Chondrocyte (in vitro differentiated cells): ENCODE measurements at regions not wholly inside any gene's neighbourhood (a gene's known extent, or its start where the extent isn't known, plus 50 kb on each side); places are given as distances from the start of the nearest gene placed in this dataset.

Source experiments
- DNase-seq: peaks from one replicate; pipeline ENCODE4 v3.0.0; 2021; ENCODE audit warnings: mixed read lengths, low spot score
- H3K27ac Mint-ChIP-seq: one replicate; pipeline ENCODE4 v1.8.0; 2021; ENCODE audit warnings: mild to moderate bottlenecking, moderate library complexity, mixed read lengths; ENCODE audit not compliant: unreplicated experiment
- H3K27me3 Mint-ChIP-seq: 2 replicates; pipeline ENCODE4 v1.8.0; 2021; ENCODE audit warnings: low read depth, mixed read lengths
- H3K36me3 Mint-ChIP-seq: 2 replicates; pipeline ENCODE4 v1.8.0; 2021; ENCODE audit warnings: low read depth, mixed read lengths
- H3K4me1 Mint-ChIP-seq: 2 replicates; pipeline ENCODE4 v1.8.0; 2021; ENCODE audit warnings: low read depth, mild to moderate bottlenecking, mixed read lengths
- H3K4me3 Mint-ChIP-seq: one replicate; pipeline ENCODE4 v1.8.0; 2021; ENCODE audit warnings: mild to moderate bottlenecking, moderate library complexity, mixed read lengths; ENCODE audit not compliant: unreplicated experiment
- H3K9me3 Mint-ChIP-seq: 2 replicates; pipeline ENCODE4 v1.8.0; 2021; ENCODE audit warnings: low read depth, mixed read lengths
- TF ChIP-seq, protein P1 (sequence below): fragments of 200-600 bp; sonication (generic); IDR thresholded peaks from 2 replicates; pipeline ENCODE4 v1.5.0; 2021; ENCODE audit warnings: antibody characterized with exemption, mild to moderate bottlenecking, moderate library complexity

DNA sequence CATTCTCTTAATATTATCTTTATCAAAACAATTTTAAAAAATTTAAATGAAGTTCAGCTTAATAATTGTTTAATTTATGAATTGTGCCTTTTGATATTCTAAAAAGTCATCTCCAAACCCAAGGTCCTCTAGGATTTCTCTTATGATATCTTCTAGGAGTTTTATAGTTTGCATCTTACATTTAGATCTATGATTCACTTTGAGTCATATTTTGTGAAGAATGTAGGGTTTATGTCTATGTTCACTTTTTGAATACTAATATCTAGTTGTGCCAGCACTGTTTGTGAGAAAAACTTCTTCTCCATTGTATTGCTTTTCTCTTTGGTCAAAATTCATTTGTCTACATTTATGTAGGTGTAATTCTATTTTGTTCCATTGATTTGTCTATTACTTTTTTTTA is 1068.4 kb upstream of the SPRY2 start:
- no peak overlapping the region for H3K4me3 Mint-ChIP-seq

DNA sequence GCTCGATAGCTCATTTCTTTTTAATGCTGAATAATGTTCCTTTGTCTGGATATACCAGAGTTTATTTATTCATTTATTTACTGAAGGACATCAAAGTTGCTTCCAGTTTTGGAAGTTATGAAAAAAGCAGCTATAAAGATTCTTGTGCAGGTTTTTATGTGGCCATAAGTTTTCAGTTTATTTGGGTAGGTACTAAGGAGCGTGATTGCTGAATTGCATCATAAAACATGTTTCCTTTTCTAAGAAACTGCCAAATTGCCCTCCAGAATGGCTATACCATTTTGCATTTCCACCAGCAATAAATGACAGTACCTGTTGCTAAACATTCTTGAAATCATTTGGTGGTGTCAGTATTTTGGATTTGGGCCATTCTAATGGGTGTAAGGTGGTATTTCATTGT is 1067.7 kb upstream of the SPRY2 start:
- Mint-ChIP-seq H3K4me3 (no peak overlapping the region), H3K27ac (no peak overlapping the region), H3K9me3 (no peaks in the 10 kb centered on the region), H3K36me3 (no peaks in the 10 kb centered on the region), H3K27me3 (peaks cover 5% of the 10 kb centered on the region), H3K4me1 (no peaks in the 10 kb centered on the region)
- TF ChIP-seq, protein P1, sequence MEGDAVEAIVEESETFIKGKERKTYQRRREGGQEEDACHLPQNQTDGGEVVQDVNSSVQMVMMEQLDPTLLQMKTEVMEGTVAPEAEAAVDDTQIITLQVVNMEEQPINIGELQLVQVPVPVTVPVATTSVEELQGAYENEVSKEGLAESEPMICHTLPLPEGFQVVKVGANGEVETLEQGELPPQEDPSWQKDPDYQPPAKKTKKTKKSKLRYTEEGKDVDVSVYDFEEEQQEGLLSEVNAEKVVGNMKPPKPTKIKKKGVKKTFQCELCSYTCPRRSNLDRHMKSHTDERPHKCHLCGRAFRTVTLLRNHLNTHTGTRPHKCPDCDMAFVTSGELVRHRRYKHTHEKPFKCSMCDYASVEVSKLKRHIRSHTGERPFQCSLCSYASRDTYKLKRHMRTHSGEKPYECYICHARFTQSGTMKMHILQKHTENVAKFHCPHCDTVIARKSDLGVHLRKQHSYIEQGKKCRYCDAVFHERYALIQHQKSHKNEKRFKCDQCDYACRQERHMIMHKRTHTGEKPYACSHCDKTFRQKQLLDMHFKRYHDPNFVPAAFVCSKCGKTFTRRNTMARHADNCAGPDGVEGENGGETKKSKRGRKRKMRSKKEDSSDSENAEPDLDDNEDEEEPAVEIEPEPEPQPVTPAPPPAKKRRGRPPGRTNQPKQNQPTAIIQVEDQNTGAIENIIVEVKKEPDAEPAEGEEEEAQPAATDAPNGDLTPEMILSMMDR, result no peak
- DNase-seq, result no peak

More for the DNA sequence above, 1068.4 kb upstream of the SPRY2 start:
- Mint-ChIP-seq H3K27me3 (peaks cover 5% of the 10 kb centered on the region), H3K9me3 (no peaks in the 10 kb centered on the region), H3K36me3 (no peaks in the 10 kb centered on the region), H3K27ac (no peak overlapping the region), H3K4me1 (no peaks in the 10 kb centered on the region)
- TF ChIP-seq, protein P1, result no peak
- no peak for DNase-seq

DNA sequence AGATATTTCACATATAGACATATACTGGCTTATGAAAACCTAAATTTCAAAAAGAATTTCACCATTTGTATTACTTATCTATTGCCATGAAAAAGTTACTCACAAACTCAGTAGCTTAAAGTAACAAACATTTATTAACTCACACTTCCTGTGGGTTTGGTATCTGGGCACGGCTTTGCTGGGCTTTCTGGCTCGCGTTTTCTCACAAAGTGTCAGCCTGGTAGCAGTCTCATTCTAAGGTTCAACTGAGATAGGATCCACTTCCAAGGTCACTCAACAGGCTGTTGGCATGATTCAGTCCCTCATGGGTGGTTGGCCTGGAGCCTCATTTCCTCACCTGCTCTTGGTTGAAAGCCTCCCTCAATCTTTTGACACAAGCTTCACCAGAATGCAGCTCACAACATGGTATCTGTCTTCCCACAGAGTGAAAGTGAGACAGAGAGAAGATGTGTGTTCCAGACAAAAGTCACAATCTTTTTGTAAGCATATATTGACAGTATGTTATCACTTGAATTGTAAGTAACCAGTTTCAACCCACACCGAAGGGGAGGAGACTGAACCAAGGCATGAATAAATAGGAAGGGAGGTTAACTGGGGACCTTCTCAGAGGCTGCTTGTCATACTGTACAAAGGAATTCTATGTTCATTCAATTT is 1065.8 kb upstream of the SPRY2 start:
- peaks cover 3% of the 10 kb centered on the region for H3K27me3 Mint-ChIP-seq
- no peaks in the 10 kb centered on the region for H3K36me3 Mint-ChIP-seq
- TF ChIP-seq, protein P1, result no peak
- H3K4me1 Mint-ChIP-seq, result no peaks in the 10 kb centered on the region
- no peaks in the 10 kb centered on the region for H3K9me3 Mint-ChIP-seq
- no peak overlapping the region for H3K27ac Mint-ChIP-seq
- no peak overlapping the region for H3K4me3 Mint-ChIP-seq
- DNase-seq, result no peak

DNA sequence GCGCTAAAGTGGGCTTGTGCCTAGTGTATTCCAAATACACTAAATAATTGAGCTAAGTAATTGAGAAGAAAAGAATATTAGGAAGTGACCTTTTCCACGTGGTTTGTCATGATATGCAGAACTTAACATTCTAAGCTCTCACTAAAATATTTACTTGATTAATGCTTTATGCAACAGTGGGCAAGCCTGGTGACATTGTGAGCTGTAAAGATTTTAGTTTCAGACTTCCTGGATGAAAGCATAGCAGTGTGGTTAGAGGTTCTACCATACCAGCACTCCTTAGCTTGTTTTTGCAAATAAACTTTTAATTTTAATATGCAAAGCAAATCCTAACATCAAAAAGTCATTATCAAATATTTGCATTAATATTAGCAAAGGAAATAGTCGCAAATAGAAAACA is 1065.1 kb upstream of the SPRY2 start:
- Mint-ChIP-seq H3K27ac (no peak overlapping the region), H3K4me1 (no peaks in the 10 kb centered on the region), H3K4me3 (no peak overlapping the region), H3K9me3 (no peaks in the 10 kb centered on the region), H3K36me3 (no peaks in the 10 kb centered on the region), H3K27me3 (peaks cover 3% of the 10 kb centered on the region)
- no peak for DNase-seq
- TF ChIP-seq, protein P1, result no peak

DNA sequence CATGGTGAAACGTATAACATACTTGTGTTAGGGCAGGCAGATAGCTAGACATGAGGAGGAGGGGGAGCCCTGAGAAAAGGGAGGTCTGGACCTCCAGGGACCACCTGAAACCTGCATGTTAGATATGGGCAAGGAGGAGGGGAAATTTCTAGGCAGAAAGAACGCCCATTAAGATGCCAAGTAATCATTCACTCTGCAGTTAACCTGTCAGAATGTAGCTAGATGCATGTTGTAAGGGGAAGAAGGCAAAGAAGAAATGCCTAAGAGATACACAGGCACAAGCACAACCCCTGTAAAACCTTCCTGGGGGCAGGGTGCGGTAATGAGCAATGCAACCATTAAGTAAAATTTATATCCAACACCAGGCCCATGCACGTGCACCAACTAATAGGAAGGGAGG is 1055.3 kb upstream of the SPRY2 start:
- Mint-ChIP-seq H3K36me3 (no peaks in the 10 kb centered on the region), H3K4me1 (no peaks in the 10 kb centered on the region), H3K9me3 (no peaks in the 10 kb centered on the region), H3K4me3 (no peak overlapping the region), H3K27me3 (no peaks in the 10 kb centered on the region), H3K27ac (no peak overlapping the region)
- TF ChIP-seq, protein P1, result no peak
- no peak for DNase-seq
